Fibroblast of mammary gland (primary cell): ENCODE measurements at regions not wholly inside any gene's neighbourhood (a gene's known extent, or its start where the extent isn't known, plus 50 kb on each side); places are given as distances from the start of the nearest gene placed in this dataset.

Source experiments
- DNase-seq: peaks from one replicate; pipeline ENCODE4 v3.0.0-alpha.2; 2010; ENCODE audit warnings: low read depth
- H3K4me3 ChIP-seq: 2 replicates; pipeline ENCODE4 v1.5.1; 2011; ENCODE audit warnings: low read depth, mild to moderate bottlenecking, low read length, moderate library complexity; ENCODE audit not compliant: control insufficient read depth
- TF ChIP-seq, protein P1 (sequence below): conservative IDR thresholded peaks from 2 replicates; pipeline ENCODE4 v1.5.1; 2011; ENCODE audit warnings: low read depth, low read length, inconsistent platforms; ENCODE audit not compliant: control insufficient read depth, insufficient read depth

DNA sequence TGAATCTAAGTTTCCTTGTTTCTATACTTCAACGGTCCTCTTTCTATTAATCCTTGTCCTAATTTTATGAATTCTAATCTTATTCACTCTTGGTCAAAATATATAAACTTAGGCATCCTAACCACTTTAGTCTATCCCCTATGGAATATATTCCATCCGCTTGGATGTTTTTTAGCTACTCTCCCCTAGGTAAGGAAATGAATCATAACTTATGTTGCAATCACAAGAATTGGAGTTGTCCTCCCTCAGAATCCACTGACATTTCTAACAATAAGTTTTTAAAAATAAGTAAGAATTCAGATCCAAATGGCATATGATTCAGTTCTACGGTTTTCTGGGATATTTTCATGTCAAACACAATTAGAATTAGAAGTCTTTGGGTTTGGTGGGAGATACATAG lies 1081.6 kb downstream of the SORCS1 start:
- DNase-seq: peak; percentile 71
- TF ChIP-seq, protein P1, sequence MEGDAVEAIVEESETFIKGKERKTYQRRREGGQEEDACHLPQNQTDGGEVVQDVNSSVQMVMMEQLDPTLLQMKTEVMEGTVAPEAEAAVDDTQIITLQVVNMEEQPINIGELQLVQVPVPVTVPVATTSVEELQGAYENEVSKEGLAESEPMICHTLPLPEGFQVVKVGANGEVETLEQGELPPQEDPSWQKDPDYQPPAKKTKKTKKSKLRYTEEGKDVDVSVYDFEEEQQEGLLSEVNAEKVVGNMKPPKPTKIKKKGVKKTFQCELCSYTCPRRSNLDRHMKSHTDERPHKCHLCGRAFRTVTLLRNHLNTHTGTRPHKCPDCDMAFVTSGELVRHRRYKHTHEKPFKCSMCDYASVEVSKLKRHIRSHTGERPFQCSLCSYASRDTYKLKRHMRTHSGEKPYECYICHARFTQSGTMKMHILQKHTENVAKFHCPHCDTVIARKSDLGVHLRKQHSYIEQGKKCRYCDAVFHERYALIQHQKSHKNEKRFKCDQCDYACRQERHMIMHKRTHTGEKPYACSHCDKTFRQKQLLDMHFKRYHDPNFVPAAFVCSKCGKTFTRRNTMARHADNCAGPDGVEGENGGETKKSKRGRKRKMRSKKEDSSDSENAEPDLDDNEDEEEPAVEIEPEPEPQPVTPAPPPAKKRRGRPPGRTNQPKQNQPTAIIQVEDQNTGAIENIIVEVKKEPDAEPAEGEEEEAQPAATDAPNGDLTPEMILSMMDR: no peak
- H3K4me3 ChIP-seq: no peak overlapping the region

DNA sequence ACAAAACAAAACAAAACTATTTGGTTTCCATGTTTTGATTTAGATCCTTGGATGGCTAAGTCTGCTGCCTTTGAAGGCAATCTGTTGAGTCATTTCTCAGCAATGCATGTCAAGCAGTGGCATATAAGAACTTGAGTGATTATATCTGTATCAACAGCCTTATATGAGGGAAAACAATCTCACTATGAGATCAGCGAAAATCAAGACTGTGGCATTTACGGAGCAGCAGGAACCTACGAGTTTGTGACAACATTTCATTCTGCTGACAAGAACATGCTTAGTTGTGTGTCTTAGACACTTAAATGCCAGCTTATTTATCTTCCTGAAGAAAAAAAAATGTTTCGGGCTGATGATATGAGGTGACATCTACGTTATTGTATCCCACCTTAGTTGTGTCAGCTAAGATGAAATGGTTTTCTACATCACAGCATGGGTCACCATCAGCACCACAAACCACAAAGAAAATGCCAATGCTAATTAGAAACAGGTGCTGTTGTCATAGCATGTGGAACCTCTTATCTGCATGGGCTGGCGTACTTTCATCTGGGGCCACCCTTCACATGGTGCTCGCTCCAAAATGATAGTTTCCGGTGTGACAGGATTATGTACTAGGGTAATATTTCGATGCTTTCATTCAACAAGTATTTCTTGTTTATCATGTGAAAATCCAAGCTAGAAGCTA lies 1085.5 kb downstream of the SORCS1 start:
- no peak overlapping the region for H3K4me3 ChIP-seq
- TF ChIP-seq, protein P1: no peak
- peak; percentile 44 for DNase-seq

DNA sequence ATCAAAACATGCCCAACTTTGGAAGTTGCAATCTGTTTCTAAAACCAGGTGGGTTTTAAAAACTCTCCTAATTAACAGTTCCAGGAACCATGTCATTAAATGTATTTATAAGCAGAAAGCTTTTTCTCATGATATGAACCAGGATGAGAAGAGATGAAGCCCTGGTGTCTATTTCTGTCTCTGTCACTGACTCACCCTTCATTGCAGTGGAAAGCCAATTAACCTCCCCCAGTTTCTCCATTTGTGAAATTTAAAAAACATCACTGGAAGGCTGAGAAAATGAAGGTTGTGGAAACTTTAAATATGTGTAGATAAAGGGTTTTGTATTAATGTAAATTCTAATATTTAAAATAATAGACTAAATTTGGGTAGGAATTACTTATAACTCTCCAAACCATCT lies 1088.0 kb downstream of the SORCS1 start:
- TF ChIP-seq, protein P1: no peak
- no peak overlapping the region for H3K4me3 ChIP-seq
- DNase-seq: peak; percentile 28

DNA sequence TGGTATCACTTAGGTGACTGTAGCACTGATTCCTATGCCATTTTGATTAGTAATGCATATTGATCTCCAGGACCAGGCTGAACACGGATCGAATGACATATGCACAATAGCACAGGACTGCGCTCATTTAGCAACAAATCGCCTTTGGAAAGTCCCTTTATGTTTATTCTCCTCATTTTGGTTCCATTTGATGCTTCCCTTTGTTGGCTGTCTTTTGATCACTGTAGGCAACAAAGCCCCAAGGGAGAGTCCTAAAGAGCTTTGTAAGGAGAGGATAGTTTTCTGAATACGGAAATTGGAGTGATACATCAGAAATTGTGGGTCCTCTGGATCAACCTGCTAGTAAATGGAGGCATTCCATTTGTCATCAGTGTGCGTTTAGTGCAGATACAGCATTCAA lies 1111.4 kb downstream of the SORCS1 start:
- H3K4me3 ChIP-seq: no peak overlapping the region
- TF ChIP-seq, protein P1: no peak
- no peak for DNase-seq

DNA sequence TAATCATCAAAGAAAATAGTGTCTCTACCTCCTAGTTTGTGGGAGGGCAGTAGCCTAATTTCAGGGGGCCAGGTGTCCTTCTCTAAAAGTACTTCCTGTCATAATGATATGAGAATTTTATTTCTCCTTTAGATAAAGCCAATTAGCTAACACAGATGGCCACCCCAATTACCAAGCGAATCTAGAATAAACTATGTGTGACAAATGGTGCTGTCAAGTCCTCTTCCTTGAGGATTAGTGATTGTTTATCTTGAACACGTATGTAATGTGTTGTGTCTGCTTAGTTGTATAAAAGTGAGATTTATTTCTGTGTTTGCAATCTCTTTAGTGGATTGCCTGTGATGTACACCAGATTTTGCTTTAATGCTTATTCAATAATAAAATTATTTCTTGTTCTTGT lies 1120.0 kb downstream of the SORCS1 start:
- no peak for DNase-seq
- H3K4me3 ChIP-seq: no peak overlapping the region
- TF ChIP-seq, protein P1: no peak

DNA sequence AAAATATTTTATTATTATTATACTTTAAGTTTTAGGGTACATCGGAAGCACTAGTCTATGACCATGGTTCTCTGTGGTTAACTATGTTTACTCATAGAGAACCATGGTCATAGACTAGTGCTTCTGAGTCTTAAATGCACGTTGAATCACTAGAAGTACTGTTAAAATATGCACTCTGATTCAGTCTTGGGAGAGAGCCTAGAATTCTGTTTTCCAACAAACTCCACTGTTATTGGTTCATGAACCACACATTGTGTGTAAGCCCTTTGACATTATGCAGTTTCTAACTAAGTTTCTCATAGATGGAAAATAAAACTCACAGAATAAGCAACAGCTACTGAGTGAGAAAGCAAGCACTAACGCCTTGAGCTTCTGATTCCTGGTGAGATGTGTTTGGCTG lies 1120.6 kb downstream of the SORCS1 start:
- H3K4me3 ChIP-seq: no peak overlapping the region
- TF ChIP-seq, protein P1: no peak
- peak; percentile 69 for DNase-seq

DNA sequence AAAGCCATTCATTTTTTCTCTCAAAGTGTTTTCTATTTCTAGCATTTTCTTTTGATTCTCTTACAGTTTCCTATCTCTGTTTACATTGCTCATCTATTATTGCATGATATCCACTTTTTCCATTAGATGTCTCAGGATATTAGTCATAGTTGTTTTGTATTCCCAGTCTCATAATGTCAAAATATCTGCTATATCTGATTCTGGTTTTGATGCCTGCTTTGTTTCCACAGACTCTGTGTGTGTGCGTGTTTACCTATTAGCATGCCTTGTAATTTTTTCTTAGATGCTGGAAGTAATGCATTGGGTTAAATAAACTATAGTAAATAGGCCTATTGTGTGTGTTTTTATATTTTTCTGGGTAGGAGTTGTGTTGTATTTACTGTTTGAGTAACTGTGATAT lies 1126.3 kb downstream of the SORCS1 start:
- TF ChIP-seq, protein P1: no peak
- DNase-seq: peak; percentile 21

More for the DNA sequence above, 1126.3 kb downstream of the SORCS1 start:
- no peak overlapping the region for H3K4me3 ChIP-seq
